ENCODE measurements at regions not wholly inside any gene's neighbourhood (a gene's known extent, or its start where the extent isn't known, plus 50 kb on each side); places are given as distances from the start of the nearest gene placed in this dataset.

GRCh38 chr3:69441040-69441439, 55.2 kb upstream of the FRMD4B start:
- no peak for TF ChIP-seq CTCF (IDR thresholded peaks at IDR 0.05)
- TF ChIP-seq POLR2AphosphoS5 (IDR thresholded peaks at IDR 0.05): no peak
- TF ChIP-seq EP300 (IDR thresholded peaks at IDR 0.05): no peak
- TF ChIP-seq POLR2A (IDR thresholded peaks at IDR 0.05): no peak
